Osteoblast (primary cell): ENCODE measurements at regions not wholly inside any gene's neighbourhood (a gene's known extent, or its start where the extent isn't known, plus 50 kb on each side); places are given as distances from the start of the nearest gene placed in this dataset.

Experiments
- DNase-seq: peaks from one replicate; pipeline ENCODE4 v3.0.0; 2011; ENCODE audit warnings: low spot score, mixed read lengths; ENCODE audit not compliant: insufficient read length; ENCODE audit errors: missing footprints
- H2AFZ ChIP-seq: 2 replicates; pipeline ENCODE4 v1.6.0; 2011; ENCODE audit warnings: mild to moderate bottlenecking, low read length
- H3K27ac ChIP-seq: 2 replicates; pipeline ENCODE4 v1.5.1; 2011; ENCODE audit warnings: mild to moderate bottlenecking, low read depth, low read length, moderate library complexity
- H3K27me3 ChIP-seq: 2 replicates; pipeline ENCODE4 v1.6.0; 2012; ENCODE audit warnings: mild to moderate bottlenecking, control low read depth, inconsistent platforms, low read length, moderate library complexity; ENCODE audit not compliant: insufficient read depth
- H3K36me3 ChIP-seq: 2 replicates; pipeline ENCODE4 v1.5.1; 2011; ENCODE audit warnings: mild to moderate bottlenecking, low read length, control low read depth, moderate library complexity; ENCODE audit not compliant: insufficient read depth
- H3K4me1 ChIP-seq: 2 replicates; pipeline ENCODE4 v1.5.1; 2011; ENCODE audit warnings: mild to moderate bottlenecking, low read length, control low read depth, moderate library complexity; ENCODE audit not compliant: insufficient read depth
- H3K4me2 ChIP-seq: 2 replicates; pipeline ENCODE4 v1.6.0; 2011; ENCODE audit warnings: mild to moderate bottlenecking, low read length; ENCODE audit not compliant: insufficient read depth
- H3K4me3 ChIP-seq: fragments of 200-600 bp; sonication (generic); 3 replicates; pipeline ENCODE4 v1.5.1; 2012; ENCODE audit warnings: mild to moderate bottlenecking, low read length, inconsistent platforms; ENCODE audit not compliant: insufficient read depth
- H3K79me2 ChIP-seq: 2 replicates; pipeline ENCODE4 v1.6.0; 2012; ENCODE audit warnings: mild to moderate bottlenecking, low read length, control low read depth, inconsistent platforms; ENCODE audit not compliant: insufficient read depth
- H3K9me3 ChIP-seq: 2 replicates; pipeline ENCODE4 v1.5.1; 2011; ENCODE audit warnings: low read depth, low read length, control low read depth
- H4K20me1 ChIP-seq: 2 replicates; pipeline ENCODE4 v1.6.0; 2012; ENCODE audit warnings: mild to moderate bottlenecking, low read length, control low read depth; ENCODE audit not compliant: insufficient read depth
- CTCF ChIP-seq: IDR thresholded peaks from 2 replicates; pipeline ENCODE4 v1.5.1; 2011; ENCODE audit warnings: mild to moderate bottlenecking, low read depth, low read length, moderate library complexity; ENCODE audit errors: extremely low read depth

- Histone ChIP-seq H3K79me2 (no peaks in the 10 kb centered on the region), H4K20me1 (no peaks in the 10 kb centered on the region), H3K4me2 (no peak overlapping the region), H3K27me3 (no peaks in the 10 kb centered on the region), H3K27ac (no peak overlapping the region), H3K4me1 (no peaks in the 10 kb centered on the region), H3K36me3 (no peaks in the 10 kb centered on the region), H3K4me3 (no peak overlapping the region), H3K9me3 (no peaks in the 10 kb centered on the region), H2AFZ (no peak overlapping the region)
- no peak for TF ChIP-seq CTCF
- no peak for DNase-seq
Measured at GRCh38 chrX:124234348-124234747, 98.1 kb upstream of the TEX13D start.

- TF ChIP-seq CTCF = no peak
- no peaks in the 10 kb centered on the region for H4K20me1 ChIP-seq
- H3K79me2 ChIP-seq = no peaks in the 10 kb centered on the region
- DNase-seq = no peak
- H3K9me3 ChIP-seq = no peaks in the 10 kb centered on the region
- no peak overlapping the region for H2AFZ ChIP-seq
- H3K4me2 ChIP-seq = no peak overlapping the region
- H3K4me3 ChIP-seq = no peak overlapping the region
- no peaks in the 10 kb centered on the region for H3K27me3 ChIP-seq
- no peaks in the 10 kb centered on the region for H3K36me3 ChIP-seq
- no peaks in the 10 kb centered on the region for H3K4me1 ChIP-seq
- H3K27ac ChIP-seq = no peak overlapping the region
Measured at GRCh38 chrX:124238268-124238667, 94.2 kb upstream of the TEX13D start.

- no peak for DNase-seq
- no peak for TF ChIP-seq CTCF
- H4K20me1 ChIP-seq = no peaks in the 10 kb centered on the region
- no peak overlapping the region for H3K27ac ChIP-seq
- no peaks in the 10 kb centered on the region for H3K36me3 ChIP-seq
- no peak overlapping the region for H3K4me2 ChIP-seq
- no peaks in the 10 kb centered on the region for H3K4me1 ChIP-seq
- no peak overlapping the region for H2AFZ ChIP-seq
- H3K79me2 ChIP-seq = no peaks in the 10 kb centered on the region
- no peak overlapping the region for H3K4me3 ChIP-seq
- H3K9me3 ChIP-seq = no peaks in the 10 kb centered on the region
- H3K27me3 ChIP-seq = no peaks in the 10 kb centered on the region
Measured at GRCh38 chrX:124239324-124239723, 93.1 kb upstream of the TEX13D start.

GRCh38 chrX:124239911-124240310 lies 92.5 kb upstream of the TEX13D start:
- H3K27me3 ChIP-seq = no peaks in the 10 kb centered on the region
- no peak overlapping the region for H3K4me3 ChIP-seq

More at GRCh38 chrX:124239911-124240310, 92.5 kb upstream of the TEX13D start:
- DNase-seq = no peak
- TF ChIP-seq CTCF = no peak
- H3K79me2 ChIP-seq = no peaks in the 10 kb centered on the region
- H3K4me2 ChIP-seq = no peak overlapping the region
- H3K27ac ChIP-seq = no peak overlapping the region
- no peak overlapping the region for H2AFZ ChIP-seq
- H4K20me1 ChIP-seq = no peaks in the 10 kb centered on the region
- H3K9me3 ChIP-seq = no peaks in the 10 kb centered on the region
- no peaks in the 10 kb centered on the region for H3K36me3 ChIP-seq
- H3K4me1 ChIP-seq = no peaks in the 10 kb centered on the region
